HG03520 (cell line): ENCODE measurements at regions not wholly inside any gene's neighbourhood (a gene's known extent, or its start where the extent isn't known, plus 50 kb on each side); places are given as distances from the start of the nearest gene placed in this dataset.

Experiments
- ATAC-seq: cut with Tn5 transposase; IDR thresholded peaks from one replicate; pipeline ENCODE4 v1.9.1; 2021; ENCODE audit warnings: mild to moderate bottlenecking, moderate library complexity; ENCODE audit not compliant: unreplicated experiment

GRCh38 chr16:80489173-80489572, 51.6 kb upstream of the DYNLRB2 start:
- ATAC-seq, result no peak

- ATAC-seq, result no peak
Measured at GRCh38 chr16:80488167-80488566, 52.6 kb upstream of the DYNLRB2 start.

GRCh38 chr16:80480664-80481063, 60.1 kb upstream of the DYNLRB2 start:
- peak; percentile 76 for ATAC-seq

- ATAC-seq, result no peak
Measured at GRCh38 chr16:80477838-80478237, 63.0 kb upstream of the DYNLRB2 start.

GRCh38 chr16:80468029-80468428, 72.8 kb upstream of the DYNLRB2 start:
- no peak for ATAC-seq

- ATAC-seq, result peak; percentile 83
Measured at GRCh38 chr16:80466024-80466987, 74.5 kb upstream of the DYNLRB2 start.

GRCh38 chr16:80463751-80464495, 76.9 kb upstream of the DYNLRB2 start:
- ATAC-seq, result no peak

GRCh38 chr16:80463326-80463725, 77.5 kb upstream of the DYNLRB2 start:
- ATAC-seq, result no peak

GRCh38 chr16:80462917-80463316, 77.9 kb upstream of the DYNLRB2 start:
- ATAC-seq, result no peak

- ATAC-seq, result no peak
Measured at GRCh38 chr16:80460988-80461387, 79.8 kb upstream of the DYNLRB2 start.

GRCh38 chr16:80459966-80460365, 80.8 kb upstream of the DYNLRB2 start:
- ATAC-seq, result no peak

- no peak for ATAC-seq
Measured at GRCh38 chr16:80459331-80459777, 81.4 kb upstream of the DYNLRB2 start.

GRCh38 chr16:80457871-80458270, 82.9 kb upstream of the DYNLRB2 start:
- ATAC-seq, result no peak

- ATAC-seq, result no peak
Measured at GRCh38 chr16:80454802-80455201, 86.0 kb upstream of the DYNLRB2 start.

- no peak for ATAC-seq
Measured at GRCh38 chr16:80449392-80449791, 91.4 kb upstream of the DYNLRB2 start.

- no peak for ATAC-seq
Measured at GRCh38 chr16:80447241-80447640, 93.6 kb upstream of the DYNLRB2 start.

- ATAC-seq, result no peak
Measured at GRCh38 chr16:80442779-80443178, 98.0 kb upstream of the DYNLRB2 start.

GRCh38 chr16:80441935-80442334, 98.9 kb upstream of the DYNLRB2 start:
- no peak for ATAC-seq

- ATAC-seq, result no peak
Measured at GRCh38 chr16:80440667-80441066, 100.1 kb upstream of the DYNLRB2 start.

- ATAC-seq, result no peak
Measured at GRCh38 chr16:80437707-80438106, 103.1 kb upstream of the DYNLRB2 start.

GRCh38 chr16:80436510-80436909, 104.3 kb upstream of the DYNLRB2 start:
- no peak for ATAC-seq

- ATAC-seq, result no peak
Measured at GRCh38 chr16:80433623-80434022, 107.2 kb upstream of the DYNLRB2 start.
